Endothelial cell of umbilical vein (primary cell): ENCODE measurements at regions not wholly inside any gene's neighbourhood (a gene's known extent, or its start where the extent isn't known, plus 50 kb on each side); places are given as distances from the start of the nearest gene placed in this dataset.
"Not testable (repeated sequence)": the region's sequence is repeated elsewhere in the genome, so short reads cannot be mapped to it uniquely, and the experiment has no call there.

Source experiments
- FOS ChIP-seq: IDR thresholded peaks from 2 replicates; pipeline ENCODE4 v1.6.1; 2011; ENCODE audit warnings: mild to moderate bottlenecking, low read length, moderate library complexity, borderline replicate concordance; ENCODE audit not compliant: insufficient read depth
- POLR2AphosphoS5 ChIP-seq: IDR thresholded peaks from 2 replicates; pipeline ENCODE4 v1.6.1; 2012; ENCODE audit warnings: low read depth, mild to moderate bottlenecking, control low read depth, low read length, moderate library complexity; ENCODE audit not compliant: insufficient read depth
- TF ChIP-seq, protein P1 (sequence below), 2 donors: IDR thresholded peaks; 1 replicate in 1 of 2; 2 replicates in 1 of 2; pipeline ENCODE4 v1.5.1; 2011; ENCODE audit warnings: low read length in 2 of 2, mild to moderate bottlenecking in 2 of 2, moderate library complexity in 2 of 2, control low read depth in 1 of 2, inconsistent platforms in 1 of 2, low read depth in 1 of 2; ENCODE audit not compliant: insufficient read depth in 1 of 2; ENCODE audit errors: extremely low read depth in 1 of 2

DNA sequence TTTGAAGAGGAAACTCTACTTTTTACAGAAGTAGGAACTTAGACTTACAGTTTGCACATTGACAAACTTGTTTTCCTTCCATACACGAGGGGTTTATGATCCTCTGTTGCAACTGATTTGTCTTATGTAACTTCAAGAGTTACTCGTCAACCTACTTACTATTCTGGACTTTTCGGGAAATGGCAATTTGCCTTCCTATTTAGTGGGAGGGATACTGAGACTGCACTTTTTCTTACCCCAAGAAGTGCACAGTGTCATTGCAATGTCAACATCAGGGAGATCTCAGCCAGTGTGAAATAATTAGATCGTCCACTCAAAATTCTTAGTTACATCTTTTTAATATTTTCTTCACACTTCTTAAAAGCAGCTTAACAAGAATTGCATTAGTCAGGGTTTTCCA, 153.9 kb upstream of the FAM20C start:
- TF ChIP-seq, protein P1, sequence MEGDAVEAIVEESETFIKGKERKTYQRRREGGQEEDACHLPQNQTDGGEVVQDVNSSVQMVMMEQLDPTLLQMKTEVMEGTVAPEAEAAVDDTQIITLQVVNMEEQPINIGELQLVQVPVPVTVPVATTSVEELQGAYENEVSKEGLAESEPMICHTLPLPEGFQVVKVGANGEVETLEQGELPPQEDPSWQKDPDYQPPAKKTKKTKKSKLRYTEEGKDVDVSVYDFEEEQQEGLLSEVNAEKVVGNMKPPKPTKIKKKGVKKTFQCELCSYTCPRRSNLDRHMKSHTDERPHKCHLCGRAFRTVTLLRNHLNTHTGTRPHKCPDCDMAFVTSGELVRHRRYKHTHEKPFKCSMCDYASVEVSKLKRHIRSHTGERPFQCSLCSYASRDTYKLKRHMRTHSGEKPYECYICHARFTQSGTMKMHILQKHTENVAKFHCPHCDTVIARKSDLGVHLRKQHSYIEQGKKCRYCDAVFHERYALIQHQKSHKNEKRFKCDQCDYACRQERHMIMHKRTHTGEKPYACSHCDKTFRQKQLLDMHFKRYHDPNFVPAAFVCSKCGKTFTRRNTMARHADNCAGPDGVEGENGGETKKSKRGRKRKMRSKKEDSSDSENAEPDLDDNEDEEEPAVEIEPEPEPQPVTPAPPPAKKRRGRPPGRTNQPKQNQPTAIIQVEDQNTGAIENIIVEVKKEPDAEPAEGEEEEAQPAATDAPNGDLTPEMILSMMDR (IDR thresholded peaks at IDR 0.05; ENCODE audit: extremely low read depth in 1 of 2, insufficient read depth in 1 of 2, low read depth in 1 of 2, low read length in 2 of 2): not testable (repeated sequence)
- not testable (repeated sequence) for TF ChIP-seq POLR2AphosphoS5, FOS
